ENCODE measurements at regions not wholly inside any gene's neighbourhood (a gene's known extent, or its start where the extent isn't known, plus 50 kb on each side); places are given as distances from the start of the nearest gene placed in this dataset.
A peak's percentile ranks its signal among the peaks of the same experiment; 100 is the strongest.
"Not testable (repeated sequence)": the region's sequence is repeated elsewhere in the genome, so short reads cannot be mapped to it uniquely, and the experiment has no call there.

DNA sequence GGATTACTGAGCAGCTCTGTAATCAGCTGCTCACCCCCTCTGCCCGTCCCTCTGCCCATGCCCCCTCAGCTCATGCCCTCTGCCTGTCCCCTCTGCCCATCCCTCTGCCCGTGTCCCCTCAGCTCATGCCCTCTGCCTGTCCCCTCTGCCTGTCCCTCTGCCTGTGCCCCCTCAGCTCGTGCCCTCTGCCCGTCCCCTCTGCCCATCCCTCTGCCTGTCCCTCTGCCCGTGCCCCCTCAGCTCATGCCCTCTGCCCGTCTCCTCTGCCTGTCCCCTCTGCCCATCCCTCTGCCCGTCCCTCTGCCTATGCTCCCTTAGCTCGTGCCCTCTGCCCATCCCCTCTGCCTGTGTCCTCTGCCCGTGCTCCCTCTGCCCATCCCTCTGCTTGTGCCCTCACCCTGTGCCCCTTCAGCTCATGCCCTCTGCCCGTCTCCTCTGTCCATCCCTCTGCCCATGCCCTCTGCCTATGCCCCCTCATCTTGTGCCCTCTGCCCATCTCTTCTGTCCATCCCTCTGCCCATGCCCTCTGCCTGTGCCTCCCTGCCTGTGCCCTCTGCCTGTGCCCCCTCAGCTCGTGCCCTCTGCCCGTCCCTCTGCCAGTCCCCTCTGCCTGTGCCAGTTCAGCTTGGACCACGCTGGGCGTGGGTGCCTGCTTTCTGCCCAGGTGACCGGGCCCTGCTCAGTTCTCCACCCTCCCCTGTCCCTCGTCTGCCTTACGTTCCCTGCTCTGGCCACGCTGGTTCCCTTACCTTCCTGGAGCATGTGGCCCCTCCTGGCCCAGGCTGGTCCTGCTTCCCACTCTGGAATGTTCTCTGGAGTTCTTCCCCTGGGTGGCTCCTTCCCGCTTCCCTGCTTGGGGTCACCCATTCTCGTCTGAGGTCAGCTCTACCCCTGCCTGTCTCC is 97.6 kb downstream of the NPIPB11 start:
- H3K9ac ChIP-seq = no peak overlapping the region

DNA sequence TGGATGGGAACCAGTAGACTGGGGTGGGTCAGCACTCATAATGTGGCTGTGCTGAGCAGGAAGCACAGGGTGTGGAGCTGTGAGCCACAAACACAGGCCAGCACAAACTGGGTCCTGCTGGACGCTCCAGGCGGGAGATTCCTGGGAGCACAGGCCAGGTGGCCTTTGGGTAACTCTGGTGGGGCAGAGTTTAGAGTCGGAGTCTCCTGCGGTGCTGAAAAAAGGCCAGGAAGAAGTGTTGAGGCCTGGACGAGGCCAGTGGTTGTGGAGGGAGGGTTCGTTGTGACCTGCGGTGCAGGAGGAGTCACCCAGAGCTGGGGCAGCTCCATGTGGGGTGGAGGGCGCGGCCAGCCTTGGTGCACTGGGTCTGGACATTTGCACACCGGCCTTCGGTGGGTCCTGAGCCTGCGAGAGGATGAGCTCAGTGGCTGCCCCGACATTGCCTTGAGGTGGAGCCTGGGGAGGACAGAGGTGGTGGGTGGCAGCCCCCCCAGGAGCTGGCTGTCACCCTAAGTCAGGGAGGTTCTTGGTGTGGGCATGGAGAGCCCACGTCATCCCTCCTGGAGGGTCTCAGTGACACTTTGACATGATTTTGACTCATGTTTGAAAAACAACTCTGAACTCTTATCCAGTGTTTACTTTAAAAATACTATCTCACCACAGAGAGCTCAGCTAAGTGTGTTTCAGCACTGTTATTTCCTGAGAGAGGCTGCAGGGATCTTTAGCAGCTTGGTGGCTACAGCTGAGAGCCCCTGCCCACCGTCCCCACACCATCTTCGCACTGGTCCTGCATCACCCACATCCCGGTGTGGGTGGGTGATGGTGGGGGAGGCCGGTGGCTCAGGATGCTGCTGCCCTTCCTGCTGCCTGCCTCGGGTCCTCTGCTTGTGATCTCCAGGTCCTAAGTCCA is 98.7 kb downstream of the NPIPB11 start:
- Histone ChIP-seq H3K4me3 (no peak overlapping the region), H3K9ac (no peak overlapping the region), H4K20me1 (no peaks in the 10 kb centered on the region), H3K9me3 (replicated peaks in 1 of 11) (no peaks in the 10 kb centered on the region), H3K27ac (no peak overlapping the region), H3K36me3 (no peaks in the 10 kb centered on the region), H3K27me3 (no peaks in the 10 kb centered on the region), H3K4me2 (no peak overlapping the region), H3K4me1 (no peaks in the 10 kb centered on the region)
- TF ChIP-seq Cebpa-rat (IDR thresholded peaks at IDR 0.05) = no peak

More for the DNA sequence above, 97.6 kb downstream of the NPIPB11 start:
- no peaks in the 10 kb centered on the region for H3K27me3 ChIP-seq
- H3K4me2 ChIP-seq = no peak overlapping the region
- H3K36me3 ChIP-seq = no peaks in the 10 kb centered on the region
- H3K27ac ChIP-seq = 0 out of 22 replicates have a peak overlapping the region, but pooled peaks of 1 of the 11 experiments have one; percentile 18
- TF ChIP-seq Cebpa-rat (IDR thresholded peaks at IDR 0.05) = no peak
- no peaks in the 10 kb centered on the region for H3K9me3 ChIP-seq (replicated peaks in 1 of 11)
- no peaks in the 10 kb centered on the region for H3K4me1 ChIP-seq
- H4K20me1 ChIP-seq = no peaks in the 10 kb centered on the region
- no peak overlapping the region for H3K4me3 ChIP-seq

DNA sequence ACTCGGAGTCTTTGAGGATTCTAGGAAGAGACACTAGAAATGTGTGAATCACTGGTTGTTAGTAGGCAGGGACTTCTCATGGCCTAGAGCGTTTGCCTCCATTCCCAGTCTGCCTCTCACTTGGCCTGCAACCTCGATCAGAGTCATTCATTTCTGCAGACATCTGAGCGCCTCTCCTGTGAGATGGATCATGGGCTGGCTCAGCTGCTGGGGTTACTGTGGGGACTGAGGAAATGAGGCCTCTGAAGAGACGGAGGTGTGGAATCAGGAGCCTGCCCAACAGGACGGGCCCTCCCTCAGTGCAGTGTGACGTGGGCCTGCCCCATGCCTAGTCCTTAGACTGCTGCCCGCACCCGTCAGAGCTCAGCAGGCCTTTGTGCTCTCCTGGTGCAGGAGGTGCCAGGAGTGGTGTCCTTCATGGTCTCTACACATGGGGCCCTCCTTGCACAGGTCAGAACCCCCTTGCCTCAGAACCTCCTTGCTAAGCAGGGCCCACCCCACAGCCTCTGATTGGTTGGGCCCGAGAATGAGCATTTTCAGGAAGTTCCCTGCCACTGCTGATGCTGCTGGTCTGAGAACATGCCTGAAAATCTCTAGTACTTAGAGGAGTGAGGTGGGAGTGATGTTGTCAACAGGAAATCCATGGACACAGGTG is 99.4 kb downstream of the NPIPB11 start:
- Histone ChIP-seq H3K9ac (no peak overlapping the region), H3K4me2 (no peak overlapping the region), H3K27me3 (no peaks in the 10 kb centered on the region), H3K36me3 (no peaks in the 10 kb centered on the region), H4K20me1 (no peaks in the 10 kb centered on the region), H3K9me3 (replicated peaks in 1 of 11) (no peaks in the 10 kb centered on the region), H3K27ac (no peak overlapping the region), H3K4me3 (no peak overlapping the region), H3K4me1 (peaks cover 0 to 4% (median under 1%) of the 10 kb centered on the region in 10 experiments; a peak in 9 of 20 replicates)
- TF ChIP-seq Cebpa-rat (IDR thresholded peaks at IDR 0.05) = no peak

DNA sequence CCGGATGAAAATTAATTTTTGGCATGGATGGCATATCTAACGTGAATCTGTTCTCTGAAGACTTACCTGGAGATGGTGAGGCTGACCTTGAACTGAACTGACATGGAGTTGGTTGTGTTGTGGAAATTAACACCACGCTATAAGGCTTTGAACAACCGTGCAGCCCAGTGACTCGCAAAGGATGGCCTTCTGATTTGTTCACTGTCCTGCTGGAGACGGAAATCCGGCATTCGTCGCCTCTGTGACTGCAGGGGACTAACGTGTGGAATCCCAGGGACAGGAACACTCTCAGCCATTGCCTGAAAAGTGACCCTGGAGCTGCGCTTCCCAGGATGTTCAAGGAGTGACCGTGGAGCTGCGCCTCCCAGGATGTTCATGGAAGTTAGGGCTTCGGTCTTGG is 100.3 kb downstream of the NPIPB11 start:
- no peaks in the 10 kb centered on the region for H4K20me1 ChIP-seq
- no peak overlapping the region for H3K4me2 ChIP-seq
- H3K27me3 ChIP-seq = no peaks in the 10 kb centered on the region
- no peak overlapping the region for H3K9ac ChIP-seq
- no peak for TF ChIP-seq Cebpa-rat (IDR thresholded peaks at IDR 0.05)
- no peaks in the 10 kb centered on the region for H3K36me3 ChIP-seq
- no peak overlapping the region for H3K4me3 ChIP-seq
- H3K9me3 ChIP-seq (replicated peaks in 1 of 11) = no peaks in the 10 kb centered on the region
- no peak overlapping the region for H3K27ac ChIP-seq
- H3K4me1 ChIP-seq = peaks cover 4 to 13% (median 9%) of the 10 kb centered on the region in 10 experiments; a peak in 19 of 20 replicates

DNA sequence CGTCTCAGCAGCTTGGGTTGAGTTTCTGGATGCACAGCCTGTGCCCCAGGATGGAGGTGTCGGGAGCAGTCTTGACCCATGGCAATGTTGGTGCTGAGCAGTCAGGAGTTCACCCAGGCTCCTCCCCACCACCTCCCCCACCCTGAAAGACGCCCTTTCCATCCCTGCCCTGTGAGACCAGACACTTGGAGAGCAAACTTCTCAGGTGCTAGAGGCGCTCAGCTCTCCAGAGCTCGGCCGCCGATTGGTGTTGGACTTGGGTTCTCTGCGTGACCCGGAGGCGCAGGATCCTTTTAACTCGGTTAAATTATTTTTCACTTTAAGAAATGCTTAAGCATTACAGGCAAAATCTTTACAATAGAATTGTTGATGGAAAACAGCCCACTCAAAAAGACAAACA is 101.5 kb downstream of the NPIPB11 start:
- H3K27ac ChIP-seq = not testable (repeated sequence)

DNA sequence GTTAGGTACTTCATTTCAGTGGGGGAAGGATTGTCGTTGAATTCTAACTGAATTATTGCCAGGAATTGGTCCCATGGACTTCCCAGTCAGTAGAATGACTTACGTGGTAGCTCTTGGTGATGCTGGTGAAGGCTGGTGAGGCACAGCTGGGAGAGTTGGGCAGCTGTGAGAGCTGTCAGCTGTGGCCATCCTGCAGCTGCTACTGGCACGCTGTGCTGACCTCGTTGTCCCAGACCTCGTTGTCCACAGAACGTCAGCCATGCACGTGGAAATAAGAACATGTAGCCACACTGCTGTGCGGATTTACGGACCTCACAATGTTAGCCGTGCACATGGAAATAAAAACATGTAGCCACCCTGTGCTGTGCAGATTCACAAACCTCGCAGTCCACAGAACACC is 102.3 kb downstream of the NPIPB11 start:
- Histone ChIP-seq H3K27ac (no peak overlapping the region), H4K20me1 (no peaks in the 10 kb centered on the region), H3K9ac (no peak overlapping the region), H3K27me3 (no peaks in the 10 kb centered on the region), H3K9me3 (replicated peaks in 1 of 11) (no peaks in the 10 kb centered on the region), H3K36me3 (no peaks in the 10 kb centered on the region), H3K4me1 (peaks cover 8 to 32% (median 26%) of the 10 kb centered on the region in 10 experiments), H3K4me2 (no peak overlapping the region), H3K4me3 (no peak overlapping the region)
- no peak for TF ChIP-seq Cebpa-rat (IDR thresholded peaks at IDR 0.05)

More for the DNA sequence above, 101.5 kb downstream of the NPIPB11 start:
- H3K27me3 ChIP-seq; H3K4me3 ChIP-seq; H3K9ac ChIP-seq; H3K36me3 ChIP-seq; H3K4me2 ChIP-seq; H3K9me3 ChIP-seq (replicated peaks in 1 of 11); H4K20me1 ChIP-seq: not testable (repeated sequence)
- peaks cover 8 to 25% (median 20%) of the 10 kb centered on the region in 10 experiments for H3K4me1 ChIP-seq

DNA sequence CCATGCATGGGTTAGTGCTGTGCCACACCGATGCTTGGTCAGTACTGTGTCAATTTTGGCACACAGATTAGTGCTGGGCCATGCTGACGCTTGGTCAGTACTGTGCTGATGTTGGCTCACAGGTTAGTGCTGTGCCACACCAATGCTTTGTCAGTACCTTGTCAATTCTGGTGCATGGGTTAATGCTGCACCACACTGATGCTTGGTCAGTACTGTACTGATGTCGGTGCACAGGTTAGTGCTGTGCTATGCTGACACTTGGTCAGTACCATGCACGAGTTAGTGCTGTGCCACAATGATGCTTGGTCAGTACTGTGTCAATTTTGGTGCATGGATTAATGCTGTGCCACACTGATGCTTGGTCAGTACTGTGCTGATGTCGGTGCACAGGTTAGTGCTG is 103.0 kb downstream of the NPIPB11 start:
- no peaks in the 10 kb centered on the region for H3K36me3 ChIP-seq
- no peak overlapping the region for H3K27ac ChIP-seq
- no peak overlapping the region for H3K9ac ChIP-seq
- no peak for TF ChIP-seq Cebpa-rat (IDR thresholded peaks at IDR 0.05)
- peaks cover 8 to 32% (median 26%) of the 10 kb centered on the region in 10 experiments for H3K4me1 ChIP-seq
- no peaks in the 10 kb centered on the region for H4K20me1 ChIP-seq
- no peak overlapping the region for H3K4me2 ChIP-seq
- no peaks in the 10 kb centered on the region for H3K9me3 ChIP-seq (replicated peaks in 1 of 11)
- H3K4me3 ChIP-seq = no peak overlapping the region
- no peaks in the 10 kb centered on the region for H3K27me3 ChIP-seq

DNA sequence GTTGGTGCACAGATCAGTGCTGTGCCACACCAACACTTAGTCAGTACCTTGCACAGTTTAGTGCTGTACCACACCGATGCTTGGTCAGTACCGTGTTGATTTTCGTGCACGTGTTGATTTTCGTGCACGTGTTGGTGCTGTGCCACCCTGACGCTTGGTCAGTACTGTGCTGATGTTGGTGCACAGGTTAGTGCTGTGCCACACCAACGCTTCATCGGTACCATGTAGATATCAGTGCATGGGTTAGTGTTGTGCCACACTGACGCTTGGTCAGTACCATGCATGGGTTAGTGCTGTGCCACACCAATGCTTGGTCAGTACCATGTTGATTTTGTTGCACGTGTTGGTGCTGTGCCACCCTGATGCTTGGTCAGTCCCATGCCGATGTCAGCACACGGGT is 103.5 kb downstream of the NPIPB11 start:
- TF ChIP-seq Cebpa-rat (IDR thresholded peaks at IDR 0.05) = no peak
- peaks cover 8 to 32% (median 26%) of the 10 kb centered on the region in 10 experiments for H3K4me1 ChIP-seq

DNA sequence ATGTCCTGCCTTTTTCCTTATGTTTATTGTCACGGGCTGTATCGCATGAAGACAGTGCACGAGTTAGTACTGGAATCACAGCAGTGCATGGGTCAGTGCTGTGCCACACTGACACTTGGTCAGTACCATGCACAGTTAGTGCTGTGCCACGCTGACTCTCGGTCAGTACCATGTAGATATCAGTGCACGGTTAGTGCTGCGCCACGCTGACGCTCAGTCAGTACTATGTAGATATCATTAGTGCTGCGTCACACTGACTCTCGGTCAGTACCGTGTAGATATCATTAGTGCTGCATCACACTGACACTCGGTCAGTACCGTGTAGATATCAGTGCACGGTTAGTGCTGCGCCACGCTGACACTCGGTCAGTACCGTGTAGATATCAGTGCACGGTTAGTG is 104.1 kb downstream of the NPIPB11 start:
- not testable (repeated sequence) for H3K36me3 ChIP-seq; H3K4me3 ChIP-seq; H3K9me3 ChIP-seq (replicated peaks in 1 of 11); H3K27me3 ChIP-seq; H3K27ac ChIP-seq; H4K20me1 ChIP-seq; H3K9ac ChIP-seq; H3K4me2 ChIP-seq
- peaks cover 8 to 32% (median 26%) of the 10 kb centered on the region in 10 experiments for H3K4me1 ChIP-seq

More for the DNA sequence above, 103.5 kb downstream of the NPIPB11 start:
- no peaks in the 10 kb centered on the region for H3K36me3 ChIP-seq
- no peak overlapping the region for H3K9ac ChIP-seq
- H3K4me2 ChIP-seq = no peak overlapping the region
- no peaks in the 10 kb centered on the region for H3K27me3 ChIP-seq
- H3K27ac ChIP-seq = no peak overlapping the region
- no peaks in the 10 kb centered on the region for H3K9me3 ChIP-seq (replicated peaks in 1 of 11)
- H3K4me3 ChIP-seq = no peak overlapping the region
- H4K20me1 ChIP-seq = no peaks in the 10 kb centered on the region

DNA sequence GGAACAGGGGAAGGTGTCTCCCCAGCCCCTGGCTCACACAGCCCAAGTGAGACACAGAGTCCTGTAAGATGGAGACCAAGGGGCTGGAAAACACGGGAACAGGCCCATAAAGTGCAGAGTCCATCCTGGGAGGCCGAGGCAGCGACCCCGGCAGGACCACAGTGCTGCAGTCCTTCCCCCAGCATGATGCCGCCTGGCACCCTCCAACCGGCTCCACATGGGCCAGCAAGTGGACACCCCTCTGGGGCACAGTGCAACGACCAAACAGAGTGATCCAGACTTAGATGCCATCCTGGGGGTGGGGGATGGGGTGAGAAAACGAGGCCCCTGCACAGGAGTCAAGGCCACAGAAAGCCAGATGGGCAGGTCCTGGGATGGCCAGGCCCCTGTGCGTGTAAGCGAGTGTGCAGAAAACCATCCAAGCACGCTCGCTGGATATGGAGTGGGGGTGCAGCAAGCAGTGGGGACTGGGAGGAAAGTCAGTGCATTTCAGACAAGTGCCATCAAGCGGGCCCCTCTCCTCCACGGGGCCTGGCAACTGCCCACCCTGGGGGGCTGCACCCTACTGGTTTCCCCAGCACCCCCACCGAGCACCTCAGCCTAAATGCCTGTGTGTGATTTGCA is 104.7 kb downstream of the NPIPB11 start:
- not testable (repeated sequence) for H4K20me1 ChIP-seq; H3K9me3 ChIP-seq (replicated peaks in 1 of 11); H3K36me3 ChIP-seq; H3K9ac ChIP-seq; H3K27me3 ChIP-seq; H3K4me3 ChIP-seq
- Histone ChIP-seq H3K4me1 (peaks cover 8 to 33% (median 26%) of the 10 kb centered on the region in 10 experiments), H3K4me2 (peak overlapping the region in 9 of 11 experiments; percentile 38 to 70 (median 56); a peak in 17 of 22 replicates), H3K27ac (peak overlapping the region in 1 of 11 experiments; percentile 26; a peak in 2 of 22 replicates)

DNA sequence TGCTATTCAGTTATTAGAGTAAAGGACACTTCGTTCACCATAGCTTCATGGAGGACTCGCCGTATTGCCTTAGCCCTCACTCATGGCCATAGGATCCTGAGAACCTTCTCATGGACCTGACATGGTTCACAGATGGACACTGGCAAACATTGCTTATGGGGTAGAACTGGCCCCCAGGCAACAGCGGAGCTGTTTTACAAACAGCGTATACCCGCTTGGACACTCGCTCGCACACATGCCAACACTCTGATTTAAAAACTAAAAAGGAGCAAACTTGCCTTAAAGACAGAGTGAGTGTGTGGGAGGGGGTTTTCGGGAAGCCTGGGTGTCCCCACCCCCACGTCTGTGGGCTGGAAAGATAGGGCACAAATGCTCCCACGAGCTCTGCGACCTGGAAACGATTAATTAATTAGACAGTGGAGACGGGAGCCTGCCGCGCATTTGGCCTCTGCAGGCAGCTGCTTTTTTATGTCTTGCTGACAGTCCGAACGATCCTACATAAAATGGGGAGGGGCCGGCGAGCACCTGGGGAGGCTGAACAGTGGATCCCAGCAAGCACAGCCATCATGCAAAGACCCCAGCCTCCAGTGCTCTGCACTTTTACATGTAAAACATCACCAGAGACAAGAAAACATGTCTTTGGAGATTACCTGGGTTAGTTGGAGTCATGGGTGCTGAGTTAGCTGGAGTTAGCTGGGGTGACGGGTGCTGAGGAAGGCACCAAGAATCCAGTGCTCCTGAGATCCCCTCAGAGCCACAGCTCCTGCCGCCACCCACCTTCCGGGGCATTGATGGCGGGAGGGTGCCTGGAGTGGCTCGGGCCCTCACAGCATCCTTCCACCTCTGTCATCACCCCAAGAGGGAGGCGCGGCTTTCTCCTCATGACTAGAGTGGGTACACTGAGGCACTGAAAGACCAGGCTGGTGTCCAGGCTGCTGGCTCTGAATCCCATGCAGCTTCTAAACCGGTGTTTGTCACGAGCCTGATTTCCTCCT is 105.7 kb downstream of the NPIPB11 start:
- H4K20me1 ChIP-seq; H3K36me3 ChIP-seq; H3K27me3 ChIP-seq; H3K4me3 ChIP-seq; H3K9me3 ChIP-seq (replicated peaks in 1 of 11): not testable (repeated sequence)
- Histone ChIP-seq H3K27ac (peak overlapping the region in 8 of 11 experiments; percentile 5 to 61 (median 46); a peak in 11 of 22 replicates), H3K4me1 (peaks cover 18 to 42% (median 34%) of the 10 kb centered on the region in 10 experiments), H3K4me2 (peak overlapping the region; percentile 38 to 70 (median 56)), H3K9ac (0 out of 22 replicates have a peak overlapping the region, but pooled peaks of 1 of the 11 experiments have one; percentile 23)

Data from BLaER1 treated with 17β-estradiol and CSF1 and Interleukin-3, amounts not matched to agents 10 nM and 100 nM (cell line).